PC-9 (cell line): ENCODE measurements at regions not wholly inside any gene's neighbourhood (a gene's known extent, or its start where the extent isn't known, plus 50 kb on each side); places are given as distances from the start of the nearest gene placed in this dataset.

Experiments used
- CTCF ChIP-seq: fragments of 200-600 bp; sonication (generic); conservative IDR thresholded peaks from 2 replicates; pipeline ENCODE4 v1.6.1; 2017; ENCODE audit warnings: mixed run types, antibody characterized with exemption, mild to moderate bottlenecking, moderate library complexity
- EZH2 ChIP-seq: fragments of 200-600 bp; sonication (generic); IDR thresholded peaks from 2 replicates; pipeline ENCODE4 v1.8.0; 2017; ENCODE audit warnings: antibody characterized with exemption, low read depth

DNA sequence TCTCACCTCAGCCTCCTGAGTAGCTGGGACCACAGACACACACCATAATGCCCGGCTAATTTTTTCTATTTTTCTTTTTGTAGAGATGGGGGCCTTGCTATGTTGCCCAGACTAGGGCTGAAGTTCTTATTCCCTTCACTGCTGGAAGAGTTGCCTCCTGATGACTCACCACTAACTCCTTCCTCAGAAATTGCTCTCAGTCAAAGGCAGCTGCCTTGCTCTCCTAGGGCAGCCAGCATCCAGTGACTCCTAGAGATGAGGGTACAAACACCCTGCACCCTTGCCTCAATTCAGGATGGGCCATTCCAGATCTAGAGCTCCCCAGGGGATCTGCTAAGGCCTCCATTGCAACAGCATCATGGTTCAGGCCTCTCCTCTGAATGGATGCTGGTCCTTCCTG, 54.0 kb upstream of the RASSF8 start:
- TF ChIP-seq CTCF (no peak), EZH2 (no peak)
